ENCODE measurements at regions not wholly inside any gene's neighbourhood (a gene's known extent, or its start where the extent isn't known, plus 50 kb on each side); places are given as distances from the start of the nearest gene placed in this dataset.

- DNase-seq = no peak
These were observed 382.2 kb downstream of the FUT8 start for GRCh38 chr14:65794674-65795279.

- DNase-seq = no peak
These were observed 385.7 kb downstream of the FUT8 start for GRCh38 chr14:65798216-65798615.

- DNase-seq = no peak
These were observed 388.2 kb downstream of the FUT8 start for GRCh38 chr14:65800694-65801093.

GRCh38 chr14:65802196-65802595, 389.7 kb downstream of the FUT8 start:
- DNase-seq = no peak

- DNase-seq = no peak
These were observed 391.4 kb downstream of the FUT8 start for GRCh38 chr14:65803885-65804284.

- no peak for DNase-seq
These were observed 392.0 kb downstream of the FUT8 start for GRCh38 chr14:65804439-65805112.

- no peak for DNase-seq
These were observed 392.6 kb downstream of the FUT8 start for GRCh38 chr14:65805113-65805473.

GRCh38 chr14:65808390-65808789, 395.9 kb downstream of the FUT8 start:
- DNase-seq = no peak

- no peak for DNase-seq
These were observed 397.8 kb downstream of the FUT8 start for GRCh38 chr14:65810322-65810721.

GRCh38 chr14:65813760-65814384, 401.3 kb downstream of the FUT8 start:
- DNase-seq = no peak

- no peak for DNase-seq
These were observed 402.6 kb downstream of the FUT8 start for GRCh38 chr14:65815127-65815526.

GRCh38 chr14:65817011-65817410, 404.5 kb downstream of the FUT8 start:
- no peak for DNase-seq

GRCh38 chr14:65819569-65819968, 407.0 kb downstream of the FUT8 start:
- no peak for DNase-seq

- no peak for DNase-seq
These were observed 408.8 kb downstream of the FUT8 start for GRCh38 chr14:65821224-65821753.

GRCh38 chr14:65824285-65824977, 411.9 kb downstream of the FUT8 start:
- DNase-seq = peak; percentile 26

GRCh38 chr14:65824978-65825299, 412.4 kb downstream of the FUT8 start:
- DNase-seq = no peak

GRCh38 chr14:65826946-65827345, 414.4 kb downstream of the FUT8 start:
- no peak for DNase-seq

GRCh38 chr14:65827520-65827919, 415.0 kb downstream of the FUT8 start:
- no peak for DNase-seq

- no peak for DNase-seq
These were observed 415.9 kb downstream of the FUT8 start for GRCh38 chr14:65828396-65828795.

- no peak for DNase-seq
These were observed 420.1 kb downstream of the FUT8 start for GRCh38 chr14:65832431-65833266.

- DNase-seq = no peak
These were observed 420.8 kb downstream of the FUT8 start for GRCh38 chr14:65833267-65833880.

- no peak for DNase-seq
These were observed 421.5 kb downstream of the FUT8 start for GRCh38 chr14:65834051-65834450.

Measured in NCI-H2107 (cell line).